ENCODE measurements at regions not wholly inside any gene's neighbourhood (a gene's known extent, or its start where the extent isn't known, plus 50 kb on each side); places are given as distances from the start of the nearest gene placed in this dataset.

- TF ChIP-seq, protein P1, sequence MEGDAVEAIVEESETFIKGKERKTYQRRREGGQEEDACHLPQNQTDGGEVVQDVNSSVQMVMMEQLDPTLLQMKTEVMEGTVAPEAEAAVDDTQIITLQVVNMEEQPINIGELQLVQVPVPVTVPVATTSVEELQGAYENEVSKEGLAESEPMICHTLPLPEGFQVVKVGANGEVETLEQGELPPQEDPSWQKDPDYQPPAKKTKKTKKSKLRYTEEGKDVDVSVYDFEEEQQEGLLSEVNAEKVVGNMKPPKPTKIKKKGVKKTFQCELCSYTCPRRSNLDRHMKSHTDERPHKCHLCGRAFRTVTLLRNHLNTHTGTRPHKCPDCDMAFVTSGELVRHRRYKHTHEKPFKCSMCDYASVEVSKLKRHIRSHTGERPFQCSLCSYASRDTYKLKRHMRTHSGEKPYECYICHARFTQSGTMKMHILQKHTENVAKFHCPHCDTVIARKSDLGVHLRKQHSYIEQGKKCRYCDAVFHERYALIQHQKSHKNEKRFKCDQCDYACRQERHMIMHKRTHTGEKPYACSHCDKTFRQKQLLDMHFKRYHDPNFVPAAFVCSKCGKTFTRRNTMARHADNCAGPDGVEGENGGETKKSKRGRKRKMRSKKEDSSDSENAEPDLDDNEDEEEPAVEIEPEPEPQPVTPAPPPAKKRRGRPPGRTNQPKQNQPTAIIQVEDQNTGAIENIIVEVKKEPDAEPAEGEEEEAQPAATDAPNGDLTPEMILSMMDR (conservative IDR thresholded peaks at IDR 0.05; ENCODE audit: low read length): no peak
- no peak for TF ChIP-seq EZH2phosphoT487 (IDR thresholded peaks at IDR 0.05; ENCODE audit: borderline replicate concordance, low read depth, low read length)
Measured at GRCh38 chr5:179436321-179437122, 91.3 kb upstream of the ADAMTS2 start.

Measured in OCI-LY7 (cell line).